ENCODE measurements at regions not wholly inside any gene's neighbourhood (a gene's known extent, or its start where the extent isn't known, plus 50 kb on each side); places are given as distances from the start of the nearest gene placed in this dataset.

- Histone ChIP-seq H3K9me3 (no peaks in the 10 kb centered on the region), H3K27ac (no peak overlapping the region), H3K36me3 (no peaks in the 10 kb centered on the region), H3K27me3 (peaks cover 0 to 50% of the 10 kb centered on the region in 2 donors), H3K4me3 (no peak overlapping the region), H3K4me1 (no peaks in the 10 kb centered on the region)
- ATAC-seq, result no peak
- DNase-seq, result no peak
- no peak for TF ChIP-seq CTCF (IDR thresholded peaks at IDR 0.05)
- intact Hi-C loops (cut with DNase I), result no loop called here
Measured at GRCh38 chr14:76311079-76311758, 64.7 kb upstream of the ESRRB start.

GRCh38 chr14:76312821-76313220 lies 63.1 kb upstream of the ESRRB start:
- TF ChIP-seq CTCF (IDR thresholded peaks at IDR 0.05), result no peak
- no peaks in the 10 kb centered on the region for H3K9me3 ChIP-seq
- H3K27ac ChIP-seq, result no peak overlapping the region
- no peak for DNase-seq
- ATAC-seq, result no peak
- H3K4me1 ChIP-seq, result no peaks in the 10 kb centered on the region
- intact Hi-C loops (cut with DNase I), result no loop called here
- peaks cover 0 to 50% of the 10 kb centered on the region in 2 donors for H3K27me3 ChIP-seq
- no peak overlapping the region for H3K4me3 ChIP-seq
- H3K36me3 ChIP-seq, result no peaks in the 10 kb centered on the region

- DNase-seq (no peak), ATAC-seq (no peak)
- H3K4me3 ChIP-seq, result no peak overlapping the region
- H3K4me1 ChIP-seq, result no peaks in the 10 kb centered on the region
- H3K27me3 ChIP-seq, result peaks cover 0 to 50% of the 10 kb centered on the region in 2 donors
- H3K27ac ChIP-seq, result no peak overlapping the region
- no peaks in the 10 kb centered on the region for H3K9me3 ChIP-seq
- no peaks in the 10 kb centered on the region for H3K36me3 ChIP-seq
- no peak for TF ChIP-seq CTCF (IDR thresholded peaks at IDR 0.05)
- intact Hi-C loops (cut with DNase I), result no loop called here
Measured at GRCh38 chr14:76313303-76313702, 62.6 kb upstream of the ESRRB start.

GRCh38 chr14:76313852-76314251 lies 62.1 kb upstream of the ESRRB start:
- Histone ChIP-seq H3K9me3 (no peaks in the 10 kb centered on the region), H3K4me3 (no peak overlapping the region), H3K27ac (no peak overlapping the region), H3K36me3 (no peaks in the 10 kb centered on the region), H3K4me1 (no peaks in the 10 kb centered on the region), H3K27me3 (peaks cover 0 to 47% of the 10 kb centered on the region in 2 donors)
- intact Hi-C loops (cut with DNase I), result no loop called here
- no peak for ATAC-seq
- no peak for DNase-seq
- TF ChIP-seq CTCF (IDR thresholded peaks at IDR 0.05), result no peak

- Histone ChIP-seq H3K36me3 (no peaks in the 10 kb centered on the region), H3K27ac (no peak overlapping the region), H3K27me3 (peaks cover 0 to 40% of the 10 kb centered on the region in 2 donors), H3K4me3 (no peak overlapping the region), H3K4me1 (no peaks in the 10 kb centered on the region), H3K9me3 (no peaks in the 10 kb centered on the region)
- DNase-seq, result no peak
- ATAC-seq, result no peak
- TF ChIP-seq CTCF (IDR thresholded peaks at IDR 0.05), result no peak
- intact Hi-C loops (cut with DNase I), result no loop called here
Measured at GRCh38 chr14:76314521-76315034, 61.4 kb upstream of the ESRRB start.

All from left lung (tissue), 4 donors.